H1 (cell line): ENCODE measurements at regions not wholly inside any gene's neighbourhood (a gene's known extent, or its start where the extent isn't known, plus 50 kb on each side); places are given as distances from the start of the nearest gene placed in this dataset.

Experiments
- CTCF ChIA-PET: fragments of 300-600 bp; sonication (Branson Sonifier 250); formaldehyde crosslinking; loops from one replicate; lab custom pipeline; 2021; ENCODE audit not compliant: partially characterized antibody; lab: Charles Lee
- POLR2A ChIA-PET: fragments of 300-600 bp; sonication (Branson Sonifier 250); formaldehyde crosslinking; loops from one replicate; lab custom pipeline; 2021; ENCODE audit warnings: inconsistent platforms; ENCODE audit not compliant: partially characterized antibody; lab: Charles Lee
- DNase-seq, 2 experiments: peaks; one replicate each; pipeline versions ENCODE4 v3.0.0 to v3.0.0-alpha.2; 2010 to 2022; ENCODE audit warnings: low spot score in 2 of 2, low read depth in 1 of 2, mixed read lengths in 1 of 2
- FAIRE-seq: peaks from 2 replicates; lab custom pipeline; 2011; peaks lifted over from hg19 to GRCh38; lab: Jason Lieb, UNC
- H2AFZ ChIP-seq: 2 replicates; pipeline ENCODE4 v1.8.1; 2012; ENCODE audit warnings: low read length, inconsistent platforms
- H2AK5ac ChIP-seq: 2 replicates; pipeline ENCODE4 v1.6.1; 2013; ENCODE audit warnings: low read depth, low read length
- H2BK120ac ChIP-seq: replicated peaks from 2 replicates; pipeline ENCODE3; 2013; ENCODE audit warnings: low read depth, low read length, inconsistent platforms
- H2BK12ac ChIP-seq: 2 replicates; pipeline ENCODE4 v1.6.1; 2013; ENCODE audit warnings: low read depth, low read length
- H2BK15ac ChIP-seq: 2 replicates; pipeline ENCODE4 v1.6.1; 2013; ENCODE audit warnings: low read length
- H2BK20ac ChIP-seq: 2 replicates; pipeline ENCODE4 v1.6.1; 2013; ENCODE audit warnings: low read length
- H2BK5ac ChIP-seq: 2 replicates; pipeline ENCODE4 v1.6.1; 2013; ENCODE audit warnings: low read depth, low read length
- H3K14ac ChIP-seq: 2 replicates; pipeline ENCODE4 v1.6.1; 2013; ENCODE audit warnings: inconsistent platforms; ENCODE audit not compliant: insufficient read length
- H3K18ac ChIP-seq: 2 replicates; pipeline ENCODE4 v1.6.1; 2013; ENCODE audit warnings: low read length; ENCODE audit errors: extremely low read depth
- H3K23ac ChIP-seq: 2 replicates; pipeline ENCODE4 v1.6.1; 2013; ENCODE audit warnings: inconsistent platforms; ENCODE audit not compliant: insufficient read length
- H3K23me2 ChIP-seq: 2 replicates; pipeline ENCODE4 v1.6.1; 2013; ENCODE audit warnings: low read depth, low read length
- H3K27ac ChIP-seq: 2 replicates; pipeline ENCODE4 v1.6.1; 2011; ENCODE audit warnings: low read depth, low read length, inconsistent platforms
- H3K27me3 ChIP-seq, 4 experiments: replicated peaks in 1 of 4; 1 replicate in 1 of 4; 2 replicates in 3 of 4; pipeline versions ENCODE4 v1.6.1 to v1.8.1; 2011 to 2013; ENCODE audit warnings: low read length in 3 of 4, mild to moderate bottlenecking in 3 of 4, inconsistent platforms in 2 of 4, mixed read lengths in 2 of 4, moderate library complexity in 1 of 4; ENCODE audit not compliant: control insufficient read depth in 3 of 4, insufficient read depth in 3 of 4; ENCODE audit errors: extremely low read depth in 1 of 4
- H3K36me3 ChIP-seq, 4 experiments: 2 replicates each; pipeline versions ENCODE4 v1.6.1 to v1.8.1; 2011 to 2013; ENCODE audit warnings: mild to moderate bottlenecking in 4 of 4, low read length in 3 of 4, moderate library complexity in 2 of 4, control low read depth in 1 of 4, inconsistent platforms in 1 of 4; ENCODE audit not compliant: insufficient read depth in 4 of 4, control insufficient read depth in 2 of 4
- H3K4ac ChIP-seq: replicated peaks from 2 replicates; pipeline ENCODE3; 2013; ENCODE audit warnings: low read length, low read depth, mixed read lengths, inconsistent platforms; ENCODE audit not compliant: insufficient read length
- H3K4me1 ChIP-seq, 4 experiments: replicated peaks in 1 of 4; 1 replicate in 1 of 4; 2 replicates in 3 of 4; pipeline versions ENCODE4 v1.6.1 to v1.8.1; 2011 to 2013; ENCODE audit warnings: low read length in 3 of 4, inconsistent platforms in 2 of 4, mixed read lengths in 1 of 4; ENCODE audit not compliant: insufficient read depth in 4 of 4, control insufficient read depth in 3 of 4
- H3K4me2 ChIP-seq, 2 experiments: 2 replicates each; pipeline versions ENCODE4 v1.6.1 to v1.8.1; 2011 to 2013; ENCODE audit warnings: low read depth in 2 of 2, low read length in 2 of 2, control low read depth in 1 of 2, inconsistent platforms in 1 of 2, mild to moderate bottlenecking in 1 of 2; ENCODE audit not compliant: insufficient read depth in 1 of 2
- H3K4me3 ChIP-seq, 4 experiments: fragments of 200-600, 300-600 bp in 1 of 4; sonication (generic), shearing (Covaris generic), sonication (Bioruptor Twin) in 1 of 4; 2 replicates each; pipeline versions ENCODE4 v1.5.1 to v1.8.1; 2011 to 2016; ENCODE audit warnings: low read length in 4 of 4, low read depth in 3 of 4, control low read depth in 2 of 4, inconsistent platforms in 2 of 4, mild to moderate bottlenecking in 2 of 4, mixed read lengths in 1 of 4, moderate library complexity in 1 of 4; ENCODE audit not compliant: insufficient read depth in 2 of 4; ENCODE audit errors: extremely low read depth in 1 of 4
- H3K56ac ChIP-seq: replicated peaks from 2 replicates; pipeline ENCODE3; 2013; ENCODE audit warnings: low read depth, mild to moderate bottlenecking, mixed read lengths, low read length, inconsistent platforms; ENCODE audit not compliant: insufficient read length
- H3K79me1 ChIP-seq: 2 replicates; pipeline ENCODE4 v1.6.1; 2013; ENCODE audit warnings: low read depth, low read length, control low read depth
- H3K79me2 ChIP-seq, 2 experiments: 2 replicates each; pipeline versions ENCODE4 v1.6.1 to v1.8.1; 2012 to 2013; ENCODE audit warnings: low read length in 2 of 2, mild to moderate bottlenecking in 2 of 2, inconsistent platforms in 1 of 2; ENCODE audit not compliant: insufficient read depth in 2 of 2, control insufficient read depth in 1 of 2
- H3K9ac ChIP-seq, 4 experiments: replicated peaks in 1 of 4; 1 replicate in 1 of 4; 2 replicates in 3 of 4; pipeline versions ENCODE4 v1.6.1 to v1.8.1; 2011 to 2013; ENCODE audit warnings: low read depth in 3 of 4, low read length in 3 of 4, control low read depth in 2 of 4, mild to moderate bottlenecking in 2 of 4, moderate library complexity in 2 of 4, inconsistent platforms in 1 of 4; ENCODE audit errors: extremely low read depth in 1 of 4
- H3K9me3 ChIP-seq, 2 experiments: 2 replicates each; pipeline versions ENCODE4 v1.6.1 to v1.8.1; 2012 to 2013; ENCODE audit warnings: mild to moderate bottlenecking in 2 of 2, moderate library complexity in 2 of 2, control low read depth in 1 of 2, inconsistent platforms in 1 of 2, low read depth in 1 of 2, low read length in 1 of 2, mixed read lengths in 1 of 2; ENCODE audit not compliant: insufficient read depth in 2 of 2
- H4K20me1 ChIP-seq, 2 experiments: replicated peaks in 1 of 2; 2 replicates each; pipeline versions ENCODE3 to v1.8.1; 2011 to 2013; ENCODE audit warnings: inconsistent platforms in 2 of 2, low read length in 2 of 2, mild to moderate bottlenecking in 1 of 2; ENCODE audit not compliant: insufficient read depth in 2 of 2, control insufficient read depth in 1 of 2
- H4K5ac ChIP-seq: 2 replicates; pipeline ENCODE4 v1.6.1; 2013; ENCODE audit warnings: low read length, low read depth, mixed read lengths, inconsistent platforms; ENCODE audit not compliant: insufficient read length
- H4K8ac ChIP-seq: 2 replicates; pipeline ENCODE4 v1.8.0; 2013; ENCODE audit warnings: mild to moderate bottlenecking, moderate library complexity, low read length, inconsistent platforms; ENCODE audit not compliant: insufficient read depth; ENCODE audit errors: extremely low read depth
- H4K91ac ChIP-seq: replicated peaks from 2 replicates; pipeline ENCODE3; 2013; ENCODE audit warnings: low read length, mixed read lengths, inconsistent platforms; ENCODE audit not compliant: insufficient read length
- ASH2L ChIP-seq: fragments of 200-600, 300-600 bp; sonication (generic); IDR thresholded peaks from one replicate; pipeline ENCODE4 v1.7.1; 2017; ENCODE audit warnings: low read length
- BACH1 ChIP-seq: IDR thresholded peaks from 2 replicates; pipeline ENCODE4 v1.6.1; 2012; ENCODE audit warnings: low read length, improper control_type of control experiment
- SUZ12 ChIP-seq: fragments of 200-600 bp; sonication (generic); IDR thresholded peaks from 2 replicates; pipeline ENCODE4 v1.6.1; 2012; ENCODE audit warnings: mild to moderate bottlenecking, inconsistent platforms, low read length, moderate library complexity, mixed read lengths
- YY1 ChIP-seq: IDR thresholded peaks from 2 replicates; pipeline ENCODE4 v1.6.1; 2011; ENCODE audit warnings: low read depth, mild to moderate bottlenecking, low read length
- TF ChIP-seq, protein P1 (sequence below): IDR thresholded peaks from 2 replicates; pipeline ENCODE4 v1.6.1; 2012; ENCODE audit warnings: inconsistent platforms

DNA sequence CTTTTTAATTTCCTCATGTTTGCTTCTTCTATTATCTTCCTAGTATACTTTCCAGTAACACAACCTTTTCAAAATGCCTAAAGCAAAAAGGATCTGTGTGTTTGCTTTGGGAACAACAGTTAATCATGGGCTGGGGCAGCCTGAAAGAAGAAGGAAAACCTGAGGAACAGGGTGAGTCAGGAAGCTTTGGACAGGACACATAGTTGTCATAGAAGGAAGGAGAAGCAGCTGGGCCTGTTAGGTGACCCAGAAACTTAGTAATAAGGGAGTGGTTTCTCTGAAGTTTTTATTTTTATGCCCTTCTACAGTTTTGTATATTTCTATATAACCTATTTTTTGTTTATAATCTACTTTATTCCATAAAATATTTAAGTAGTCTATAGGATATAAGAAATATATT is 61.4 kb downstream of the CD24 start:
- no peaks in the 10 kb centered on the region for H3K4me1 ChIP-seq
- H3K4ac ChIP-seq, result no peak overlapping the region
- H4K5ac ChIP-seq, result no peak overlapping the region
- no peak overlapping the region for H4K8ac ChIP-seq
- peaks cover 2 to 8% of the 10 kb centered on the region in 2 experiments; a peak in 2 of 4 replicates for H3K9me3 ChIP-seq
- 0 out of 8 replicates have a peak, but pooled peaks cover 0 to 2% (median 0%) of the 10 kb centered on the region in 4 experiments for H3K36me3 ChIP-seq
- no peak overlapping the region for H2AK5ac ChIP-seq
- no peak overlapping the region for H2AFZ ChIP-seq
- POLR2A ChIA-PET, result no interaction called here
- H3K79me2 ChIP-seq, result no peaks in the 10 kb centered on the region
- H3K4me3 ChIP-seq, result no peak overlapping the region
- no peak overlapping the region for H2BK12ac ChIP-seq
- no peak overlapping the region for H3K4me2 ChIP-seq
- no peak for DNase-seq
- TF ChIP-seq YY1 (no peak), ASH2L (no peak), BACH1 (no peak), SUZ12 (no peak)
- TF ChIP-seq, protein P1, sequence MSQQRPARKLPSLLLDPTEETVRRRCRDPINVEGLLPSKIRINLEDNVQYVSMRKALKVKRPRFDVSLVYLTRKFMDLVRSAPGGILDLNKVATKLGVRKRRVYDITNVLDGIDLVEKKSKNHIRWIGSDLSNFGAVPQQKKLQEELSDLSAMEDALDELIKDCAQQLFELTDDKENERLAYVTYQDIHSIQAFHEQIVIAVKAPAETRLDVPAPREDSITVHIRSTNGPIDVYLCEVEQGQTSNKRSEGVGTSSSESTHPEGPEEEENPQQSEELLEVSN, result no peak
- TF ChIP-seq, all 59 proteins: peak for 0
- Histone ChIP-seq H3K79me1 (no peaks in the 10 kb centered on the region), H3K23me2 (no peaks in the 10 kb centered on the region), H4K20me1 (no peaks in the 10 kb centered on the region), H3K27me3 (no peaks in the 10 kb centered on the region), H4K91ac (no peak overlapping the region), H3K9ac (no peak overlapping the region), H2BK15ac (no peak overlapping the region), H3K56ac (no peak overlapping the region), H2BK120ac (no peak overlapping the region), H3K14ac (no peak overlapping the region), H3K23ac (no peak overlapping the region), H3K18ac (no peak overlapping the region), H3K27ac (no peak overlapping the region), H2BK20ac (no peak overlapping the region), H2BK5ac (no peak overlapping the region)
- no peak for FAIRE-seq
- CTCF ChIA-PET, result interaction anchor here (0.6 to 1.2 kb wide), 2 partner anchors 26 to 497 kb away, joined by 3 read pairs; no protein-coding TSS in a partner anchor
